ENCODE measurements at regions not wholly inside any gene's neighbourhood (a gene's known extent, or its start where the extent isn't known, plus 50 kb on each side); places are given as distances from the start of the nearest gene placed in this dataset.
"Not testable (repeated sequence)": the region's sequence is repeated elsewhere in the genome, so short reads cannot be mapped to it uniquely, and the experiment has no call there.

DNA sequence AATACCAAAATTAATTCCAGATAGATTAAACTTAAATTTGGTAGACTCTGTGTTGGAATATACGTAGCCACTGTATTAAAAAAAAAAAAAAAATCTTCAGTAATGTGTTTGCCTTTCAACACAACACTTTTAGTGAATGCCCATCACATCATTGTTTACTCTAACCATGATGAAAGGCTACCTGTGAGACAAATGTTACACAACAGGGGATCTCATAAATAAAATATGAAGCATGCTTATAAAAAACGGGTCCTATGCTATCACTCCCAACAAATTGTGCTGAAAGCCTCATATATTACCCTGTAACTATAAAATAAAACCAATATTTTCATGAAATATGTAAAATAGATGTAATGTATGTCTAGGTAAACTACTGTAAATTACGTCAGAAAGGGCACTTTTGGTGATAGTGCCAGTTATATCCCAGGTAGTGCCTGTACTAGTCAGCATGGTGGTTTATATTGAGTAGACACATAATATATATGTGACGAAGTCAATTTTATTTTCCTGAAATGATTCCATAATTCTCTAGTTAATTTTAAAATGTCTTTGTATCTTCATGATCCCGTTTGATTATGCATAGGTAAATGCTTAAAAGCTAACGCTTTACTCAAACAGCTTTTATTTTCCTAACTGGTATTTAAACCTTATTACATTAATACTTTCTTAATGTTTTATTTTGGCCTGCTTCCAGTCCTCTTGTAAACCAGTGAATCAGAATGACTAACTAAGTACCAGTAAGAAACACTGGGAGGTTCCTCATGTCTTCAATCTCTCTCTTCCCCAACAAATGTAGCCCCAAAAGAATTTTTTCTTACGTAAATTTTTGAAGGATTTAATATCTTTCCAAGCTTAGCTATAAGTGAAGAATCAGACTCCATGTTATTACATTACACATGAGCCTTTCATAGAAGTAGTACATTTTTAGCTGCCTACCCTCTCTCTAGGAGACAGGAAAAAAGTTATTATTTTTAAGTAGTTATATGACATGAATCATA is 420.3 kb downstream of the GABRG2 start:
- DNase-seq, result no peak

DNA sequence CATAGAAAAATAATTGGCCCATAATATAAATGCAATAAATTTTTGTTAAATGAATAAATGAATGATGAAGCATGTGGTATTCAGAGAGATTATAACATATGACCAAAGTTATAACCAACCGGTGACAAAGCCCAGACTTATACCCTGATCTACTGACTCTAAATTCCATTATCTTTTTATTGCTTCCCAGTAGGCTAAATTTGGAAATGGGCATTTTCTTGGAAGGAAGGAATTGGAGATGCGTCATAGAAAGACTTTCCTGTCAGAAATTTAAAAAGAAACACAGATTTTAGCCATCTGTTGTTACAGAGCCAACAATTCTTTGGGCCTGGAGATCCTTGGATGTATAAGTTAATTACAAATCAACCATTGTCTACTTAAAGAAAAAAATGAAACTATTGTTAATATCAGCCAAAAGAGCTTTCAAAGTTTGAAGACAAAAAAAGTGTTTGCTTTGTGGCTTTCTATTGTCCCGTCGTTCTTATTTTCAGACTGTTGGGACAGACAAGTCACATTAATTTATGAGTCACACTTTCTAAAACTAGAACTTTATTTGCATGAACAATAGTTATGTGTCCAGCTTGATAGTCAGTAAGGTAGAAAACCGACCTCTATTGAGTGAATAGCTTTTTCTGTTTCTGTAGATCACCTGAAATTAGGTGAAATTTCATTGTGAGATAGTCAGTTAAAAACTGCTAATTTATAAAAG is 428.7 kb downstream of the GABRG2 start:
- no peak for DNase-seq

DNA sequence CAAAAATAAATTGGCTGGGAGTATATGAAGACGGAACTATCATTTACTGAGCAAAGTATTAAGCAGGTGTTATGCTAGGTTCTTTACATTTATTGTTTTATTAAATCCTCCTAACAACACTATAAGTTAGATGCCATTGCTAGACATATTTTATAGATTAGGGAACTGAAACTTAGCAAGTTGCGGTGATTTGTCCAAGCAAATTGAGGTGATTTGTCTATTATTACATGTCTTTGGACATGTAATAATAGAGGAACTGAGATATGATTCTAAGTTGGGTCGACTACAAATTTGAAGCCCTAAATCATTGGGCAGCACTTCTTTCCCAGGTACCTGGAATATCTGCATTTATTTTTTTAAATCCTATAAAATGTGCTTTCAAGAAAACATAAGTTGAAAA is 429.9 kb downstream of the GABRG2 start:
- DNase-seq, result no peak

DNA sequence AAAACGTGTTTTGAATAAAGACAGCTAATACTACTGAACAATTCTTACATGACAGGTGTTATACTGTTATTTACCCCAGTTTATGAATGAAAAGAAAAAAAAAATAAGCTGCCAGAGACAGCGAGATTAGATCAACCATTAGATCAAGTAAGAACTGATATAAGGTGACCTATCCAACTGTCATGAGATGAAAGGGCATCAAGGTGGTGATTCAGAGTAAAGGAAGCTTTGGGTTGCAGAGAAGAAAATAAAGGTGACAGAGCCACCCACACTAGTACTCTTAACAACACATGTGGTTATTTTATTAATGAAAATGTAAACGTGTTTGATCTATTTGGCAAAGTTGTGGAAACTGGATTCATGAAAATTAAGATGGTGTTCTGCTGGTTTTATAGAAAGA is 435.2 kb downstream of the GABRG2 start:
- DNase-seq, result no peak

DNA sequence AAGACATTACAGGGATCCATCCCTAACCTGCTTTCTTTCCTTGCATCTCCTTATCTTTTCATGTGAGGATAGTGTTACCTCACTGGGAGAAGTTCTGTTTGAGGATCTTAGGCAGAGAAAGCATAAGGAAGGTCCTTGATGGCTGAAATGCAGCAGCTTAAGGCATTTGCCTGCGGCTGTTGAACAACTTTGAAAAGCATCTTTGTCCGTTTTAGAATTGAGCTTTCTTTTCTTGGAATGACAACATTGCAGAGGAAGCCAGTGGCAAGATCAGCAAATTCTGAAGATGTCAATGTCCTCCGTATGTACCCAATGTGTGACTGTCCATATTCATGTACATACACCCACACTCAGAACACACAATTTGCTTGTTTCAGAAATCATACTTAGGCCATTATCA is 436.2 kb downstream of the GABRG2 start:
- no peak for DNase-seq

DNA sequence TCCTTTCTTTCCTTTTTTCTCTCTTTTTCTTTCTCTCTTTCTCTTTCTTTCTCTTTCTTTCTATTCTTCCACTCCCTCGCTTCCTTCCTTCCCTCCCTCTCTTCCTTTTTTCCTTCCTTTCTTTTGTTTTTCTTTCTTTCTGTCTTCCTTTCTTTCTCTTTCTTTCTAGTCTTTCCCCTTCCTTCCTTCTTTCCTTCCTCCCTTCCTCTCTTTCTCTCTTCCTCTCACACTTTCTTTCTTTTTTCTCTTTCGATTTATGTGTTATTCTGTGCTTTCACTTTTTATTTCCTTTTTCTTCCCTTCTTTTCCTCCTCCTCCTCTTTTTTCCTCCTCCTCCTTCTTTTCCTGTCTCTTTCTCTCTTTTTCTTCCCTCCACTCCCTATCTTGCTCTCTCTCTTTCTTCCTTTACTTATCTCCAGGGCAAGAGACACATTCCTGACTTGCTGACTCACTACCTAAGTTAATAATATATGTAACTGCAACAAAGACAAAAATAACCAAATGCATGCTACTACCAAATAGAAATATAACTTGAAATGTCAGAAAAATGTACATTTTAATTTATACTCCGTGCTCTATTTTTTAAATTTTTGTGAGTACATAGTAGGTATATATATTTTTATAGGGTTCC is 445.5 kb downstream of the GABRG2 start:
- DNase-seq, result no peak

DNA sequence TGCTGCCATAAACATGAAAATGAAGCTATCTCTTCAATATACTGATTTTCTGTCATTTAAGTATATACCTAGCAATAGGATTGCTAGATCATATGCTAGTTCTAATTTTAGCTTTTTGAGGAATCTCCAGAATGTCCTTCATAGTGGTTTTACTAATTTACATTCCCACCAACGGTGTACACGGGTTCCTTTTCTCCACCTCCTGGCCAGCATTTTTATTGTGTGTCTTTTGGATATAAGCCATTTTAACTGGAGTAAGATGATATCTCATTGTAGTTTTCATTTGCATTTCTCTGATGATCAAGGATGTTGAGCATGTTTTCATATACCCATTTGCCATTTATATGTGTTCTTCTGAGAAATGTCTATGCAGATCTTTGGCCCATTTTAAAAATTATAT is 446.5 kb downstream of the GABRG2 start:
- no peak for DNase-seq

DNA sequence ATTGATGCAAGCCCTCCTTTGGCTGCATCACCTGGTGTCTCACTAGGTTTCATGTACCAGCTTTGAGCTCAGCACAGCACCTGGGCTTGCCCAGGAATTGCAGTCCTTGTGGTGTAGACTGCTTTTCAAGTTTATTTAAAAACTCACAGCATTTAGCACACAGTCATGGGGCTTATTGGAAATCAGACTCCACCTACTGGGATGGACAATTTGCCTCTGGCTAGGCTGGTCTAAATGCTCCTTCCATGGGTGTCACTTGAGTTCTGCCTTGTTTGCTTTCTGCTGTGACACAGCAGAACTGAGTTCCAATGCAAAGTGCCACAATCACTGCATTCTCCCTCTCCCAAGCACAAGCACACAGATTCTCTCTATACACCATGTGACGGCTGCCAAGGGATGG is 453.3 kb downstream of the GABRG2 start:
- DNase-seq, result no peak

DNA sequence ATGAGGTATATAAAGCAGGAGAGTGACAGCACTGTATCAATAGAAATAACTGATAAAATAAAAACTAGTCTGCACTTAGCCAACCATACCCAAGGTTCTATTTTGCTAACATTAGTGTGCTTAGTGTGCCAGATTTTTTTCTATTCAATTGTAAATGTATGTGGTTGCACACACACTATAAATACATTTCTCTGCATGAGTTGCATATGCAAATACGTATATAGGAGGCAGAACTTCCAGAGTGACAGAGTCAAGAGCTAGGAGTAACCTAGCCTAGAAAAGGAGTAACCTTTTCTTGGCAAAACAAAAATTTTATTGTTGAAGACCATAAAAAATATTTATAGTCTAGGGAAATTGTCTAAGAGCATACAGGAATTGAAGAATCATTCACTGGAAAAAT is 461.6 kb downstream of the GABRG2 start:
- DNase-seq, result no peak

DNA sequence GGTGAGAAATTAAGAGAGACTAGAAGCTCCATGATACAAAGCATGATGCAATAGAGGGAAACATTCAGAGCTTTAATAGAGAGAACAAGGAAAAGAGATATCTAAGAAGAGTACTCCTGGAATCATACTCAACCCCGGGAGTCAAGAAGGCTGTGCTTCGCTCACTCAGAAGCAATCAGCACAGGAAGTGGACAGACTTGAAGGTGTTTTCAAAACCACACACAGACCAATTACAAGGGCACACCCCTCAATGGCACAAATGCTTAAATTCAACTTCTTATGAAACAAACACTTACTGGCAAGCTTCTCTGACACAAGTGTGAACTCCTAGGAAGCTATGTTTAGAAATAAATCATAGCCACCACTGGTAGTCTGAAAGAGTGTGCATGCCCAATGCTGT is 462.3 kb downstream of the GABRG2 start:
- DNase-seq, result no peak

DNA sequence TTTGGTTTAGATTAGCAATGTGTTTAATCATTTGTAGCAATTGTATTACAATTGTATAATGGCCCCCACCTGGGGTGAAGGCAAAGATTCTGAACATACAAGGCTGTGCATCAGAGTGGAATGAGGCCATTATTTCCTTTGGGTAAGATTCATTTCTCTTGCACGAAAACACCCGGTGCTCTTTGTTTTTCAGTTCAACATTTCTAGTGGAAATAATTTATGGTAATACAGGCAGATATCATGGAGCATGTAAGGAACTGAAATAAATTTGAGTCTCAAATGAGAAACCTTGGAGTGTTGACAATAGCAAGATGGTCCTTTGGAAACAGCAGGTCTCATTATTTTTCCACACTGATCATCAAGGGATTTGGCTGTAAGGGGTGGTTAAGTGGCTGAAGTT is 475.9 kb downstream of the GABRG2 start:
- DNase-seq, result no peak

DNA sequence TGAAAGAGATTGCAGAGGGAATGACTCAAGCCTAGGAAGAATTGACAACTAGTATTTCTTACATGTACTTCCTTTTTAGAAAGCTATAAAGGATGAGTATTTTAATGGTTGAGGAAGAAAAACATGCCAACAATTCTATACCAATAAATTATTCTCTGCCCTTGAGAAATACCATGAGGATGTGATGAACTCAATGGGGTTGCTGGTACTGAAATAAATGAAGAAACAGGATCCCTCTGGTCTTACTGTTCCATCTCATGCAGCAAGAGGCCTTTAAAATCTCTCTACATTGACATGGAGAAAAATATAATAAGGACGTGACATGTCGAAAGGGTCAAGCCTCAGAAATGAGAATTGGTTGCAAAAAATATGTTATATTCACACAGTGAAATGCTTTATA is 477.3 kb downstream of the GABRG2 start:
- no peak for DNase-seq

DNA sequence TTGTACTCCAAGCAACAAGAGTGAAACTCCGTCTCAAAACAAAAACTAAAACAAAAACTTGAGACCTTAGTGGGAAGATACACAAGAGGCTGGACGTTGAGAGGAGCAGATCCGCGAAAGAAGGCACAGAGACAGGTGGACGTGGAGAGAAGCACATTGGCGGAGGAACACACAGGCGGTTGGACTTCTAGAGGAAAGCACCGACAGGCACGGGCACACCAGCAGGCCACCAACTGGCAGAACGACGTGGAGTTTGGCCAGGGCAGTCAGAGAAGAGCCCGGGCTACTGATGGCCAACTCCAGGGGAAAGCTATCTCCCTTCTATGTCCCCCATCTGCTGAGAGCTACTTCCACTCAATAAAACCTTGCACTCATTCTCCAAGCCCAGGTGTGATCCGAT is 482.7 kb downstream of the GABRG2 start:
- DNase-seq, result no peak

DNA sequence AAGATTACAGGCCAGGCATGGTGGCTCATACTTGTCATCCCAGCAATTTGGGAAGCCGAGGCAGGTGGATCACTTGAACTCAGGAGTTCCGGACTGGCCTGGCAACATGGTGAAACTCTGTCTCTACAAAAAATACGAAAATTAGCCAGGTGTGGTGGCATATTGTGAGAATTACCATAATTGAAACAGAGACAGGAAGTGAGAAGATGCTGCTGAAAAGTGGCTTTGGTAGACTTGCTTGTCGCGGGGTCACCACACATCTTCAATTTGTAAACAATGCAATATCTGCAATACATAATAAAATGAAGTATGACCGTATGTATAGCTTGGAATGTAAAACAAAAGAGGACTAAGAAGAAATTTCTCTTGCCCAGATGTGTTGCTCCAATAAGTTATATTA is 490.5 kb downstream of the GABRG2 start:
- no peak for DNase-seq

DNA sequence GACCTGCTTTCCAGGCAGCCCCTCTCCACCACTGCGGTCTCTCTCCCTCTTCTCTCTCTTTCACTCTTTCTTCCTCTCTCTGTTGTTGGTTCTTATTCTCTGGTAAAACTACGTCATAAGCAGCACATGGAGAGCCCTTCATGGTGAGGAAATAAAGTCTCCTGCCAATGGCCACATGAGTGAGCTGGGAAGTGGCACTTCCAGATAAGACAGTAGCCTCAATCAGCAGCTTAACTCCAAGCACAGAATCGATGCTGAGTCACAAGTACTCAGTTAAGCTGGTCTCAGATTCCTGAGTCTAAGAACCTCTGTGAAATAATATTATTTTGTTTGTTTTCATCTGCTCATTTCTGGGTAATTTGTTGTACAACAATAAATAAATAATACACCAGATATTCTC is 500.1 kb downstream of the GABRG2 start:
- no peak for DNase-seq

DNA sequence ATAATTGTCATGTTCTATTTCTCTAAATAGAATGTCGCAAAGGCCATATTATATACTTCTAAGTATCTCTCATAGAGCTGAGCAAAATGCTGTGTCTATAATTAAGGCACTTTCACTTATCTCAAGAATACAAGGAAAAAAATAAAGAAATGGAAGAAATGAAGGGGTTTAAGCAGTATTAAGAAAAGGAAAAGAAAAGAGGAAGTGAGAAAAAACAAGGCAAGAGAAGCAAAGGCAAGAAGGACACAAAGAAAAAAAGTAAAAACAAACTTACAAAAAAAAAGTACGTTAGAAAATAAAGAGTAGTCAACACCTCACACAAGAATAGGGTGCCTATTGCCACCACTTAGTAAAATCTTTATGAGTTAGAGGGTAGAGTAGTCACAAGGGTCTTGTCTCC is 506.2 kb downstream of the GABRG2 start:
- no peak for DNase-seq

DNA sequence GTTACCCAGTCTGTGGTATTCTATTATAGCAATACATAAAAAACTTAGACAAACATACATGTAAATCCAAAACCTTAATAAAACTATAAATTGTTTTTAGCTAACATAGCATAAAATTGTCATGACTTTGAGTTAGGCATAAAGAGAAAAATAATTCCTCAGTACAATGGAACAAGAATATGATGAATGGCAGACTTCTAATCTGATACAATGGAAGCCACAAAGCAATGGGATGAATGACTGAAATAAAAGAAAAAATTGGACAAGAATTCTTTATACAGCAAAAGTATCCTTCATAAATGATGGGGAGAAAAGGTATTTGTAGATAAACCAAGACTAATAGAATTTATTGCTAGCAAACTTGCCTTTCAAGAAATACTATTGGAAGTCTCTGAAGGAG is 524.2 kb downstream of the GABRG2 start:
- no peak for DNase-seq

DNA sequence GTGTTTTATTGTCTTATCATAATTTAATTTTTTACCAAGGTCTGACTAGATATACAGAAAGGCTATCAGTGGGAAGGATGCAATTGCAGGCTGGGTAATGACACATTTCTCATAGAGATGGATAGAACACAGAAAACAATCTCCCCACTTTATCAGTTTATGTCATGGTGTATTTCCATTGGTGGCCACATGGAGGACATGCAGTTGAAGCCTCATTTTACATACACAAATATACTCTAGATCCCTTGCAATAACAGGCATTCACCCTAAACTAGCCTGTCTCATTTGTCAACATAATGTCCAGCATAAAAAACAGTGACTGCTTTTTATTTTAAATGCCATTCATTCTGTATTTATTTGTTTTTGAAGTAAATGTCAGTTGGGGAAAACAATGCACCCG is 526.3 kb downstream of the GABRG2 start:
- DNase-seq, result no peak

DNA sequence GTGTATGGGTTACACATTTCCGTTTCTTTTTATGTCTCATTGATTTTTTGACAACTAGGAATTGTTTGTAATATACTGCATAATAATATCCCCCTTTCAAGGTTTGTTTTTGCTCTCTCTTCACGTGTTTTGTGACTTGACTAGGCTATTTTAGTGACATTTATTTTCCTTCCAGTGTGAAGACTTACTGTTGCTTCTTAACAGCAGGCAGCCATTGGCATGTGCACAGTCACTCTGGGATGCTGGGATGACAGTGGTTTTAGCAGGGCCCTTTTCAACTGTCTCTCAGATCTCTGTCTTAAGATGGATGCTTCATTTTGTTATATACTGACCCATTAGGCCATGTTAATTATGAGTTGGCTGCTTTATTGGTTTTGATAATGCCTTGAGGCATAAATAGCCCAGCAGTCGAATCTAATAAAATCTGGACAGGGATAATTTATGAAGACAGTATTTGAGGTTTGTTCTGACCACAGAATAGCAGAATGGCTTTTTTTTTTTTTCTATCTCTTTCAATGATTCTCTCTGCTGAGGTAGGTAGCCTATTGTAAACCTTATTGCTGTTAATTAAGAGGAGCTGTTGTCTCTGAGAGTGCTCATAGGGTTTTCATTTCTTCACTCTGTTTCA is 536.0 kb downstream of the GABRG2 start:
- DNase-seq, result no peak

DNA sequence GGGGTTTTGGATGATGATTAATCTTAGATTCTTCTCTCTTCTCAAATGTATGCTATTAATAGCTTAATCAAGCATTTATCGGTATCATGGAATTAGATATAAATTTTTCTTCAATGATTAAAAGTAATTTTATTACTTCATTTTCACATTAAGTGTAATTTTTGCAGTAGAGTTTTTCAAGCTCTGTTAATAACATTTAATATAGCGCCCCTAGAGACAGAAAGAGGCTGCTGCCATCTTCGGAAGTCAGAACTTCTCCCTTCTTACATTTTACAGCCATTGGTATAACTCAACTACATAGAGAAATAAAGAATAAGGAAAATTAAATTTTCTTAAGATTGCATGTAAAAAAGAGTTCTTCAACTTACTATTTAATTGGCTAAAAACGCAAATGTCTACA is 540.3 kb downstream of the GABRG2 start:
- DNase-seq, result no peak

DNA sequence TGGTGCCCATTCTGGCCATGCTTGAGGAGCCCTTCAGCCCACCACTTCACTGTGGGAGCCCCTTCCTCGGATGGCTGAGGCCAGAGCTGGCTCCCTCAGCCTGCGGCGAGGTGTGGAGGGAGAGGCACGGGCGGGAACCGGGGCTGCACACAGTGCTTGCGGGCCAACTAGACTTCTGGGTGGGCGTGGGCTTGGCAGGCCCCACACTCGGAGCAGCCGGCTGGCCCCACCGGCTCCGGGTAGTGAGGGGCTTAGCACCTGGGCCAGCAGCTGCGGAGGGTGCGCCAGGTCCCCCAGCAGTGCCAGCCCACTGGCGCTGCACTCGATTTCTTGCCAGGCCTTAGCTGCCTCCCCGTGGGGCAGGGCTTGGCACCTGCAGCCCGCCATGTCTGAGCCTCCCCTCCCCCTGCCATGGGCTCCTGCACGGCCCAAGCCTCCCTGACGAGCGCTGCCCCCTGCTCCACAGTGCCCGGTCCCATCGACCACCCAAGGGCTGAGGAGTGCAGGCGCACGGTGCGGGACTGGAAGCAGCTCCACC is 554.2 kb downstream of the GABRG2 start:
- DNase-seq, result not testable (repeated sequence)

DNA sequence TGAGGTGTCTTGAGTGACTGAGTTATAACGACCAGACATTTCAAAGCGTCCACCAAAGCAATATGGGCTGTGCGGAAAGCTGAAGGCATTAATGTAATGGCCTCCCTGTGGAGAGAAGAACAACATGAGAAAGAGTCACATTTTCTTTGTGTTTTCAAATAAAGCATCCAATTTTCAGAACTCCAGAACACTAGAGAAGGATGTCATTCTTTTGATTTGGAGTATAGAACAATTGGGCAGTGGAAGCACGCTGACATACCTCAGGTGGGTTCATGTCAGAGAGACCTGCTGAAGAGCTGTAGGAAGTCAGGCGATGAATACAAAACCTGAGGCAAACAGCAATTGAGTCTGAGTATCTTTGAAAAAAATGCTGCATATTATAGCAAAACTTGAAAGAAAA is 556.5 kb downstream of the GABRG2 start:
- DNase-seq, result no peak

DNA sequence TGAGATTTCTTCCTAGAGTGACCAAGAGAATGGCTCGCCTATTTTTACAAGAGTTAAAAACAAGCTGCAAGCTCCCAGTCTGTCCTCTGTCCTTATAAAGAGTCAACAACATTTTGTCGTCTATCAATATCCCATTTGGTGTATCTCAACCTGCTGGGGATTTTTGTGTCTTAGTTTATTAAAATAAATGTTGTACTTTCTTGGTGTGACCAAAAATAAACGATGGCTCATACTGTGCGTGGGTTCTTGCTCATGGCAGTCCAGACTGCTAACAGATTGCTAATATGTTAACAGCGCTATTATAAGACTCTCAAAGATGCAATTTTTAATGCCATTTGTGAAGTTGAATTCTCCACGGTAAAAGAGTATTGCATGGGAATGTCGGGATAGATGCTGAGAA is 569.9 kb downstream of the GABRG2 start:
- no peak for DNase-seq

All from C1 segment of cervical spinal cord (tissue), 14 donors.